GM23338 (cell line): ENCODE measurements at regions not wholly inside any gene's neighbourhood (a gene's known extent, or its start where the extent isn't known, plus 50 kb on each side); places are given as distances from the start of the nearest gene placed in this dataset.

ENCODE experiments used
- CTCF ChIP-seq, 2 experiments: fragments of 200-600 bp in 1 of 2; sonication (generic) in 1 of 2; conservative IDR thresholded peaks; 2 replicates each; pipeline versions ENCODE4 v1.5.1 to v1.6.1; 2016 to 2017; ENCODE audit warnings: antibody characterized with exemption in 2 of 2, low read depth in 2 of 2, mild to moderate bottlenecking in 2 of 2, moderate library complexity in 1 of 2
- EZH2 ChIP-seq: fragments of 200-600 bp; sonication (generic); IDR thresholded peaks from one replicate; pipeline ENCODE4 v1.8.0; 2017; ENCODE audit warnings: antibody characterized with exemption, mild to moderate bottlenecking, low read depth; ENCODE audit not compliant: unreplicated experiment

GRCh38 chr2:176585791-176586190, 316.5 kb downstream of the MTX2 start:
- no peak for TF ChIP-seq CTCF (conservative IDR thresholded peaks at IDR 0.05; ENCODE audit: low read depth in 2 of 2)
- no peak for TF ChIP-seq EZH2
